Activated CD8-positive, alpha-beta T cell treated with anti-CD3 and anti-CD28 coated beads, Interleukin-2, amount 10 ng/mL, durations not matched to agents 7 days and 5 days (primary cell): ENCODE measurements at regions not wholly inside any gene's neighbourhood (a gene's known extent, or its start where the extent isn't known, plus 50 kb on each side); places are given as distances from the start of the nearest gene placed in this dataset.

Experiments used
- ATAC-seq: fragments of 150-1000 bp; cut with Tn5 transposase; one replicate; pipeline ENCODE4 v1.10.0; 2021; ENCODE audit warnings: moderate library complexity
- CTCF ChIA-PET: fragments of 350-600 bp; sonication (Branson Sonifier 250); formaldehyde crosslinking; loops from one replicate; lab custom pipeline; 2021; ENCODE audit warnings: antibody characterized with exemption; lab: Charles Lee
- POLR2A ChIA-PET: fragments of 350-600 bp; sonication (Branson Sonifier 250); formaldehyde crosslinking; loops from one replicate; lab custom pipeline; 2021; ENCODE audit warnings: antibody characterized with exemption; lab: Charles Lee
- DNase-seq: peaks from one replicate; pipeline ENCODE4 v3.0.0-alpha.2; 2020
- H3K27ac Mint-ChIP-seq: one replicate; pipeline ENCODE4 v1.8.0; 2021; ENCODE audit warnings: mild to moderate bottlenecking, mixed read lengths
- H3K27me3 Mint-ChIP-seq: one replicate; pipeline ENCODE4 v1.8.0; 2021; ENCODE audit warnings: low read depth, mixed read lengths
- H3K36me3 Mint-ChIP-seq: one replicate; pipeline ENCODE4 v1.8.0; 2021; ENCODE audit warnings: low read depth, mixed read lengths
- H3K4me1 Mint-ChIP-seq: one replicate; pipeline ENCODE4 v1.8.0; 2021; ENCODE audit warnings: low read depth, mixed read lengths
- H3K4me3 Mint-ChIP-seq: one replicate; pipeline ENCODE4 v1.8.0; 2021; ENCODE audit warnings: mild to moderate bottlenecking, mixed read lengths
- H3K9me3 Mint-ChIP-seq: one replicate; pipeline ENCODE4 v1.8.0; 2022; ENCODE audit warnings: mixed read lengths; ENCODE audit not compliant: insufficient read depth

GRCh38 chr3:68287101-68287500 is 632.7 kb upstream of the SUCLG2 start:
- CTCF ChIA-PET: no interaction called here
- ATAC-seq: no peak

GRCh38 chr3:68274286-68274685 is 619.9 kb upstream of the SUCLG2 start:
- Mint-ChIP-seq H3K9me3 (no peaks in the 10 kb centered on the region), H3K36me3 (no peaks in the 10 kb centered on the region), H3K27ac (no peak overlapping the region), H3K4me1 (no peaks in the 10 kb centered on the region), H3K27me3 (peaks cover 3% of the 10 kb centered on the region), H3K4me3 (no peak overlapping the region)
- POLR2A ChIA-PET: no interaction called here
- CTCF ChIA-PET: no interaction called here
- no peak for ATAC-seq
- no peak for DNase-seq

More at GRCh38 chr3:68287101-68287500, 632.7 kb upstream of the SUCLG2 start:
- Mint-ChIP-seq H3K27ac (no peak overlapping the region), H3K4me3 (no peak overlapping the region), H3K4me1 (no peaks in the 10 kb centered on the region), H3K36me3 (no peaks in the 10 kb centered on the region), H3K27me3 (no peaks in the 10 kb centered on the region), H3K9me3 (no peaks in the 10 kb centered on the region)
- DNase-seq: no peak
- POLR2A ChIA-PET: no interaction called here

GRCh38 chr3:68271145-68271544 is 616.7 kb upstream of the SUCLG2 start:
- H3K9me3 Mint-ChIP-seq: no peaks in the 10 kb centered on the region
- H3K4me3 Mint-ChIP-seq: no peak overlapping the region

GRCh38 chr3:68256635-68257223 is 602.3 kb upstream of the SUCLG2 start:
- Mint-ChIP-seq H3K9me3 (no peaks in the 10 kb centered on the region), H3K36me3 (no peaks in the 10 kb centered on the region), H3K27ac (no peak overlapping the region), H3K4me3 (no peak overlapping the region), H3K27me3 (no peaks in the 10 kb centered on the region), H3K4me1 (no peaks in the 10 kb centered on the region)
- ChIA-PET CTCF (interaction anchor here (1.0 kb wide), 1 partner anchor 437 kb away, joined by 3 read pairs; no protein-coding TSS in a partner anchor), POLR2A (no interaction called here)
- DNase-seq (peak; percentile 35), ATAC-seq (no peak)

More at GRCh38 chr3:68271145-68271544, 616.7 kb upstream of the SUCLG2 start:
- Mint-ChIP-seq H3K27me3 (peaks cover 3% of the 10 kb centered on the region), H3K4me1 (no peaks in the 10 kb centered on the region), H3K27ac (no peak overlapping the region), H3K36me3 (no peaks in the 10 kb centered on the region)
- ChIA-PET CTCF (interaction anchor here (0.6 kb wide), 1 partner anchor 81 kb away, joined by 3 read pairs; no protein-coding TSS in a partner anchor), POLR2A (no interaction called here)
- ATAC-seq (no peak), DNase-seq (no peak)

GRCh38 chr3:68249265-68249664 is 594.9 kb upstream of the SUCLG2 start:
- ATAC-seq: no peak
- ChIA-PET POLR2A (no interaction called here), CTCF (no interaction called here)
- no peaks in the 10 kb centered on the region for H3K4me1 Mint-ChIP-seq
- no peak overlapping the region for H3K4me3 Mint-ChIP-seq
- H3K27me3 Mint-ChIP-seq: no peaks in the 10 kb centered on the region
- DNase-seq: no peak
- H3K36me3 Mint-ChIP-seq: no peaks in the 10 kb centered on the region
- H3K27ac Mint-ChIP-seq: no peak overlapping the region
- H3K9me3 Mint-ChIP-seq: no peaks in the 10 kb centered on the region

GRCh38 chr3:68242606-68243005 is 588.2 kb upstream of the SUCLG2 start:
- DNase-seq (no peak), ATAC-seq (no peak)
- H3K4me1 Mint-ChIP-seq: no peaks in the 10 kb centered on the region
- no peaks in the 10 kb centered on the region for H3K27me3 Mint-ChIP-seq
- no peak overlapping the region for H3K4me3 Mint-ChIP-seq
- no peak overlapping the region for H3K27ac Mint-ChIP-seq
- no peaks in the 10 kb centered on the region for H3K36me3 Mint-ChIP-seq
- H3K9me3 Mint-ChIP-seq: no peaks in the 10 kb centered on the region
- CTCF ChIA-PET: no interaction called here
- POLR2A ChIA-PET: no interaction called here

- Mint-ChIP-seq H3K4me1 (no peaks in the 10 kb centered on the region), H3K9me3 (no peaks in the 10 kb centered on the region), H3K27ac (no peak overlapping the region), H3K27me3 (no peaks in the 10 kb centered on the region), H3K36me3 (no peaks in the 10 kb centered on the region), H3K4me3 (no peak overlapping the region)
- DNase-seq: no peak
- POLR2A ChIA-PET: no interaction called here
- ATAC-seq: no peak
- CTCF ChIA-PET: no interaction called here
These were observed 585.1 kb upstream of the SUCLG2 start for GRCh38 chr3:68239542-68239941.

- CTCF ChIA-PET: no interaction called here
- Mint-ChIP-seq H3K4me1 (no peaks in the 10 kb centered on the region), H3K27me3 (no peaks in the 10 kb centered on the region), H3K36me3 (no peaks in the 10 kb centered on the region), H3K4me3 (no peak overlapping the region), H3K9me3 (no peaks in the 10 kb centered on the region), H3K27ac (no peak overlapping the region)
- POLR2A ChIA-PET: no interaction called here
- no peak for ATAC-seq
- no peak for DNase-seq
These were observed 579.8 kb upstream of the SUCLG2 start for GRCh38 chr3:68234076-68234780.

GRCh38 chr3:68228856-68229255 is 574.4 kb upstream of the SUCLG2 start:
- Mint-ChIP-seq H3K4me1 (no peaks in the 10 kb centered on the region), H3K9me3 (no peaks in the 10 kb centered on the region), H3K4me3 (no peak overlapping the region), H3K27me3 (no peaks in the 10 kb centered on the region), H3K36me3 (no peaks in the 10 kb centered on the region), H3K27ac (no peak overlapping the region)
- CTCF ChIA-PET: no interaction called here
- POLR2A ChIA-PET: no interaction called here
- no peak for DNase-seq
- ATAC-seq: no peak

- no peaks in the 10 kb centered on the region for H3K36me3 Mint-ChIP-seq
- peak overlapping the region; percentile 70 for H3K27ac Mint-ChIP-seq
- peak; percentile 41 for DNase-seq
- no peak overlapping the region for H3K4me3 Mint-ChIP-seq
- ChIA-PET POLR2A (no interaction called here), CTCF (no interaction called here)
- no peaks in the 10 kb centered on the region for H3K27me3 Mint-ChIP-seq
- H3K9me3 Mint-ChIP-seq: no peaks in the 10 kb centered on the region
- ATAC-seq: peak; percentile 53
- H3K4me1 Mint-ChIP-seq: peaks cover 14% of the 10 kb centered on the region
These were observed 566.4 kb upstream of the SUCLG2 start for GRCh38 chr3:68220832-68221231.

- H3K4me1 Mint-ChIP-seq: no peaks in the 10 kb centered on the region
- H3K27ac Mint-ChIP-seq: no peak overlapping the region
- DNase-seq (no peak), ATAC-seq (no peak)
- ChIA-PET POLR2A (no interaction called here), CTCF (no interaction called here)
- no peaks in the 10 kb centered on the region for H3K36me3 Mint-ChIP-seq
- no peaks in the 10 kb centered on the region for H3K27me3 Mint-ChIP-seq
- H3K4me3 Mint-ChIP-seq: no peak overlapping the region
- peaks cover 3% of the 10 kb centered on the region for H3K9me3 Mint-ChIP-seq
These were observed 557.2 kb upstream of the SUCLG2 start for GRCh38 chr3:68211637-68212036.

- H3K27ac Mint-ChIP-seq: no peak overlapping the region
- H3K4me3 Mint-ChIP-seq: no peak overlapping the region
- POLR2A ChIA-PET: no interaction called here
- ATAC-seq (no peak), DNase-seq (no peak)
- H3K36me3 Mint-ChIP-seq: no peaks in the 10 kb centered on the region
- H3K4me1 Mint-ChIP-seq: no peaks in the 10 kb centered on the region
- H3K9me3 Mint-ChIP-seq: peaks cover 3% of the 10 kb centered on the region
- CTCF ChIA-PET: no interaction called here
- H3K27me3 Mint-ChIP-seq: no peaks in the 10 kb centered on the region
These were observed 556.2 kb upstream of the SUCLG2 start for GRCh38 chr3:68210635-68211034.
